Spleen (tissue), 7 donors: ENCODE measurements at regions not wholly inside any gene's neighbourhood (a gene's known extent, or its start where the extent isn't known, plus 50 kb on each side); places are given as distances from the start of the nearest gene placed in this dataset.

ENCODE experiments used
- POLR2A ChIP-seq, 3 donors: fragments of 450-650 bp; IDR thresholded peaks; one replicate each; pipeline ENCODE4 v1.5.1; 2017; ENCODE audit warnings: antibody characterized with exemption in 3 of 3, mild to moderate bottlenecking in 1 of 3
- POLR2AphosphoS5 ChIP-seq, 3 donors: sonication (generic); formaldehyde crosslinking; IDR thresholded peaks; one replicate each; pipeline ENCODE4 v1.5.1; 2017; ENCODE audit warnings: antibody characterized with exemption in 3 of 3
- TF ChIP-seq, protein P1 (sequence below), 11 experiments: fragments of 200-600 bp in 7 of 11; fragments of 450-650 bp in 4 of 11; sonication (generic) in 4 of 11; IDR thresholded peaks in 8 of 11; conservative IDR thresholded peaks in 3 of 11; 1 replicate in 7 of 11; 2 replicates in 4 of 11; pipeline versions ENCODE4 v1.4.0 to v1.8.0; 2016 to 2021; ENCODE audit warnings: antibody characterized with exemption in 11 of 11, inconsistent platforms in 4 of 11, mild to moderate bottlenecking in 1 of 11
- donor health status: DM: no; HTN: no; CAD: no; lungs with moderate emphysema.
- donor health status: DM: no; HTN: no; CAD: no.
- donor health status: DM: no; HTN: no; CAD: no.

DNA sequence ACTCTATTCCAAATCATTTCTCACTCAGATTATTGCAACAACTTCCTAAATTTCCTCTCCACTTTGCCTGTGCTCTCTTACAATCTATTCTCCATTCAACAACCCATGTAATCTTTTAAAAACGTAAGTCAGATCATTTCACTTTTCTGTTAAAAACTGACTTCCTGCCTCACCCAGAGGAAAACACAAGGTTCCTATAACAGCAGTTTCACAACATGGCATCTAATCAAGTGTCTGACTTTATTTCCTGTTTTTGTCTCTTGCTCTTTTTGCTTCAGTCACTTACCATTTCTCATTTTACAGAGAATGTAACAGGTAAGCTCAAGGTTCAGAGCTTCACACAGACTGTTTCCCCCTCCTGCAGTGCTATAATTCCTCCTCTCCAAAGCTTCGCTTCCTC, 560.7 kb downstream of the LRRIQ3 start:
- TF ChIP-seq, protein P1, sequence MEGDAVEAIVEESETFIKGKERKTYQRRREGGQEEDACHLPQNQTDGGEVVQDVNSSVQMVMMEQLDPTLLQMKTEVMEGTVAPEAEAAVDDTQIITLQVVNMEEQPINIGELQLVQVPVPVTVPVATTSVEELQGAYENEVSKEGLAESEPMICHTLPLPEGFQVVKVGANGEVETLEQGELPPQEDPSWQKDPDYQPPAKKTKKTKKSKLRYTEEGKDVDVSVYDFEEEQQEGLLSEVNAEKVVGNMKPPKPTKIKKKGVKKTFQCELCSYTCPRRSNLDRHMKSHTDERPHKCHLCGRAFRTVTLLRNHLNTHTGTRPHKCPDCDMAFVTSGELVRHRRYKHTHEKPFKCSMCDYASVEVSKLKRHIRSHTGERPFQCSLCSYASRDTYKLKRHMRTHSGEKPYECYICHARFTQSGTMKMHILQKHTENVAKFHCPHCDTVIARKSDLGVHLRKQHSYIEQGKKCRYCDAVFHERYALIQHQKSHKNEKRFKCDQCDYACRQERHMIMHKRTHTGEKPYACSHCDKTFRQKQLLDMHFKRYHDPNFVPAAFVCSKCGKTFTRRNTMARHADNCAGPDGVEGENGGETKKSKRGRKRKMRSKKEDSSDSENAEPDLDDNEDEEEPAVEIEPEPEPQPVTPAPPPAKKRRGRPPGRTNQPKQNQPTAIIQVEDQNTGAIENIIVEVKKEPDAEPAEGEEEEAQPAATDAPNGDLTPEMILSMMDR (IDR thresholded peaks at IDR 0.05 in 8 of 11, conservative IDR thresholded peaks at IDR 0.05 in 3 of 11): no peak
- TF ChIP-seq POLR2A (IDR thresholded peaks at IDR 0.05): no peak
- no peak for TF ChIP-seq POLR2AphosphoS5 (IDR thresholded peaks at IDR 0.05)
